HEK293T (cell line): ENCODE measurements at regions not wholly inside any gene's neighbourhood (a gene's known extent, or its start where the extent isn't known, plus 50 kb on each side); places are given as distances from the start of the nearest gene placed in this dataset.

Experiments
- ARNT ChIP-seq: fragments of 450-650 bp; IDR thresholded peaks from 2 replicates; pipeline ENCODE4 v1.6.1; 2017; ENCODE audit warnings: mild to moderate bottlenecking
- BHLHE40 ChIP-seq: fragments of 450-650 bp; IDR thresholded peaks from 2 replicates; pipeline ENCODE4 v1.6.1; 2016; ENCODE audit warnings: mild to moderate bottlenecking, moderate library complexity, borderline replicate concordance
- ELF4 ChIP-seq: fragments of 450-650 bp; IDR thresholded peaks from 2 replicates; pipeline ENCODE4 v1.6.1; 2017; ENCODE audit warnings: antibody characterized with exemption
- FOXK2 ChIP-seq: fragments of 450-650 bp; IDR thresholded peaks from 2 replicates; pipeline ENCODE4 v1.6.1; 2016; ENCODE audit warnings: mild to moderate bottlenecking
- FOXM1 ChIP-seq: fragments of 450-650 bp; IDR thresholded peaks from 2 replicates; pipeline ENCODE4 v1.6.1; 2017; ENCODE audit warnings: mild to moderate bottlenecking, borderline replicate concordance
- PKNOX1 ChIP-seq: fragments of 450-650 bp; IDR thresholded peaks from 2 replicates; pipeline ENCODE4 v1.6.1; 2016
- TARDBP ChIP-seq: fragments of 450-650 bp; IDR thresholded peaks from 2 replicates; pipeline ENCODE4 v1.6.1; 2016

- TF ChIP-seq BHLHE40 (no peak), PKNOX1 (no peak), TARDBP (no peak), FOXM1 (no peak), ELF4 (no peak), ARNT (no peak), FOXK2 (no peak)
Observed at GRCh38 chr11:24093375-24093774, 403.5 kb upstream of the LUZP2 start.
